ENCODE measurements at regions not wholly inside any gene's neighbourhood (a gene's known extent, or its start where the extent isn't known, plus 50 kb on each side); places are given as distances from the start of the nearest gene placed in this dataset.

DNA sequence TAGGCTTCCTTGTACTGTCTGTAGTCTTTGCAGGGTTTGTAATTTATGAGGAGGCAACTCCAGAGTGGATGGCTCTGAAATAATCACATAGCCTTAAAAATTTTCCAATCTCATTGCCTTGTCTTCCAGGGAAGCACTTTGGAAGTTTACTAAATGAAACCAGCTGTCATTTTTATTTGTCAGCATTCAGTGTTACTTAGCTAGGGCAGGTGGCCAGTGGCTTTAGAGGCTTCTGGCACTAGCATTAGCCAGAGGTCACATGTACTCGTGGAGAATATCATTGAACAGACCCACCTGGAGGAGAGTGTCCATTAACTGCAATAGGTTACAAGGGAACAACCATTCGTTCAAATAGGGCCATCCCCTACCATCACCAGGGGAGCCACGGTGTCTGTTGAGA lies 160.3 kb upstream of the SLC28A3 start:
- H3K9me3 ChIP-seq (ENCODE audit: control insufficient read depth in 4 of 4, insufficient read depth in 3 of 4, low read length in 3 of 4): peaks cover 0 to 1% (median 0%) of the 10 kb centered on the region in 4 donors
- no peaks in the 10 kb centered on the region for H3K36me3 ChIP-seq (ENCODE audit: control insufficient read depth in 4 of 4, insufficient read depth in 4 of 4, low read length in 4 of 4)
- DNase-seq (no peak), ATAC-seq (ENCODE audit: insufficient read depth, low FRiP score) (no peak)
- H3K4me3 ChIP-seq: no peak overlapping the region
- no peak overlapping the region for H3K27ac ChIP-seq (ENCODE audit: low read depth in 1 of 2, low read length in 1 of 2)
- no peak for TF ChIP-seq CTCF (IDR thresholded peaks at IDR 0.05; ENCODE audit: control extremely low read depth, extremely low read depth)
- WGBS, 2 donors: 77 to 78% methylated on average over 3 of the region's 3 CpGs
- no peaks in the 10 kb centered on the region for H3K4me1 ChIP-seq (ENCODE audit: control insufficient read depth in 5 of 5, insufficient read depth in 5 of 5, low read length in 5 of 5)
- peaks cover 0 to 2% (median 0%) of the 10 kb centered on the region in 3 donors for H3K27me3 ChIP-seq (ENCODE audit: control insufficient read depth in 3 of 3, insufficient read depth in 3 of 3, low read length in 2 of 3)
- H3K9ac ChIP-seq (ENCODE audit: insufficient read depth in 1 of 2, low read length in 2 of 2): no peak overlapping the region

DNA sequence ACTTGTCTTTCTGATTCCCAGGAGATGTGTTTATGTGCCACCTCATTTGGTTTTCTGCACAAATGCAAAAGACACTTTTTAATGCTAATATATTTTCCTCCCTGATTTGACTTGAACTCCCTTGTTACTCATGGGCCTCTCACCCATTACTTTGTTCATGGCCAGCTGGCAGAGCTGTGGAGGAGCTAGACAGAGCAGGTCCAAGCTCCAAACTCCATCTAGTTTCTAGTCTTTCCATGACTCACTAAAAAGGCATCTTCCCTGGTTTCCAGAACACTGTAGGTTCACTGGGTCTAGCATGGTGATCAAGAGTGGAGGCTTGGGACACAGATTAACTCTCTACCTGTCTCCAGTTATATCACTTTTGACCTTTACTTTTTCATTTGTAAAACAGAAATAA lies 161.0 kb upstream of the SLC28A3 start:
- DNase-seq (no peak), ATAC-seq (ENCODE audit: insufficient read depth, low FRiP score) (no peak)
- H3K4me3 ChIP-seq: no peak overlapping the region
- H3K36me3 ChIP-seq (ENCODE audit: control insufficient read depth in 4 of 4, insufficient read depth in 4 of 4, low read length in 4 of 4): no peaks in the 10 kb centered on the region
- no peak for TF ChIP-seq CTCF (IDR thresholded peaks at IDR 0.05; ENCODE audit: control extremely low read depth, extremely low read depth)
- peaks cover 0 to 6% (median 0%) of the 10 kb centered on the region in 4 donors for H3K9me3 ChIP-seq (ENCODE audit: control insufficient read depth in 4 of 4, insufficient read depth in 3 of 4, low read length in 3 of 4)
- no peak overlapping the region for H3K9ac ChIP-seq (ENCODE audit: insufficient read depth in 1 of 2, low read length in 2 of 2)
- H3K27me3 ChIP-seq (ENCODE audit: control insufficient read depth in 3 of 3, insufficient read depth in 3 of 3, low read length in 2 of 3): peaks cover 0 to 2% (median 0%) of the 10 kb centered on the region in 3 donors
- H3K27ac ChIP-seq (ENCODE audit: low read depth in 1 of 2, low read length in 1 of 2): no peak overlapping the region
- no peaks in the 10 kb centered on the region for H3K4me1 ChIP-seq (ENCODE audit: control insufficient read depth in 5 of 5, insufficient read depth in 5 of 5, low read length in 5 of 5)

DNA sequence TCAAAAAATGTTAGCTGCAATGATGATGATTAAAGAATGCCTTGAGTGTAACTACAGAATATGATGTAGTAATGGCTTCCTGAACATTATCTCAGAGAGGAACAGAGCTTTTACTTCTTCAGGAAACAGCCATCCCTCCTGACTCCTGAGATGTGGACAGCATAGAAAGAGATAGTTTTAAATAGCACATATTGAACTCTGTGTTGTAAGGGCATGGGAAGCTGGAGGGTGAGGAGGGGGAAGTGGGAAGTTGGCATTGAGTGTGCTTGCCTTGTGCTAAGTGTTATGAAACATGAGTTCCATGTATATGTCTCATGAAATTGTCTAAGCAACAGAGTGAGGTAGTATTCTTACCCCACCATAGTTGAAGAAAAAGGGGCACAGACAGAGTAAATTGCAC lies 161.5 kb upstream of the SLC28A3 start:
- no peak overlapping the region for H3K4me3 ChIP-seq

More for the DNA sequence above, 161.5 kb upstream of the SLC28A3 start:
- TF ChIP-seq CTCF (IDR thresholded peaks at IDR 0.05; ENCODE audit: control extremely low read depth, extremely low read depth): no peak
- DNase-seq (no peak), ATAC-seq (ENCODE audit: insufficient read depth, low FRiP score) (no peak)
- H3K36me3 ChIP-seq (ENCODE audit: control insufficient read depth in 4 of 4, insufficient read depth in 4 of 4, low read length in 4 of 4): no peaks in the 10 kb centered on the region
- peaks cover 0 to 6% (median under 1%) of the 10 kb centered on the region in 4 donors for H3K9me3 ChIP-seq (ENCODE audit: control insufficient read depth in 4 of 4, insufficient read depth in 3 of 4, low read length in 3 of 4)
- H3K9ac ChIP-seq (ENCODE audit: insufficient read depth in 1 of 2, low read length in 2 of 2): no peak overlapping the region
- no peaks in the 10 kb centered on the region for H3K4me1 ChIP-seq (ENCODE audit: control insufficient read depth in 5 of 5, insufficient read depth in 5 of 5, low read length in 5 of 5)
- H3K27ac ChIP-seq (ENCODE audit: low read depth in 1 of 2, low read length in 1 of 2): no peak overlapping the region
- peaks cover 0 to 2% (median 0%) of the 10 kb centered on the region in 3 donors for H3K27me3 ChIP-seq (ENCODE audit: control insufficient read depth in 3 of 3, insufficient read depth in 3 of 3, low read length in 2 of 3)

Measured in lung (tissue), 11 donors.